ENCODE measurements at regions not wholly inside any gene's neighbourhood (a gene's known extent, or its start where the extent isn't known, plus 50 kb on each side); places are given as distances from the start of the nearest gene placed in this dataset.

DNA sequence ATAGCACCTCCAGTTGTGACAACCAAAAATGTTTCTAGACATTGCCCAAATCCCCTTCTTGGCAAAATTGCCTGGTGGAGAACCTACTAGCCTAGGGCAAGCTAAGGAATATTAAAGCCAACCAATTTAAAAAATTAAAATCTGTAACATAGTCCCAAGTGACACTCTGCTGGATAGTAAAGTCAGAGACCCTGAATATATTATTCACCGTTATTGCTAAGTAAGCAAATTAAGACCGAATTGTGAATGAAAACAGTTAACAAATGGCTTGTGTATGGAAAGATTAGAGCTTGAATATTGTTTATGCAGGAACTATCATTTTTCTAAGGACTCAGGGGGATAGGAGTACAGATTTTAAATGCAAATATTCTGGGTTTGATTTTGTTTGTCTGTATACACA lies 208.1 kb downstream of the DMAC1 start:
- TF ChIP-seq EZH2phosphoT487 (IDR thresholded peaks at IDR 0.05; ENCODE audit: borderline replicate concordance, low read depth, low read length) = no peak
- TF ChIP-seq, protein P1, sequence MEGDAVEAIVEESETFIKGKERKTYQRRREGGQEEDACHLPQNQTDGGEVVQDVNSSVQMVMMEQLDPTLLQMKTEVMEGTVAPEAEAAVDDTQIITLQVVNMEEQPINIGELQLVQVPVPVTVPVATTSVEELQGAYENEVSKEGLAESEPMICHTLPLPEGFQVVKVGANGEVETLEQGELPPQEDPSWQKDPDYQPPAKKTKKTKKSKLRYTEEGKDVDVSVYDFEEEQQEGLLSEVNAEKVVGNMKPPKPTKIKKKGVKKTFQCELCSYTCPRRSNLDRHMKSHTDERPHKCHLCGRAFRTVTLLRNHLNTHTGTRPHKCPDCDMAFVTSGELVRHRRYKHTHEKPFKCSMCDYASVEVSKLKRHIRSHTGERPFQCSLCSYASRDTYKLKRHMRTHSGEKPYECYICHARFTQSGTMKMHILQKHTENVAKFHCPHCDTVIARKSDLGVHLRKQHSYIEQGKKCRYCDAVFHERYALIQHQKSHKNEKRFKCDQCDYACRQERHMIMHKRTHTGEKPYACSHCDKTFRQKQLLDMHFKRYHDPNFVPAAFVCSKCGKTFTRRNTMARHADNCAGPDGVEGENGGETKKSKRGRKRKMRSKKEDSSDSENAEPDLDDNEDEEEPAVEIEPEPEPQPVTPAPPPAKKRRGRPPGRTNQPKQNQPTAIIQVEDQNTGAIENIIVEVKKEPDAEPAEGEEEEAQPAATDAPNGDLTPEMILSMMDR (conservative IDR thresholded peaks at IDR 0.05; ENCODE audit: low read length) = no peak
- no TSS peak for BruUV-seq (replicated peaks)
- ChIA-PET POLR2A (interaction anchor here (0.7 kb wide), 1 partner anchor 61 kb away, joined by 5 read pairs; no protein-coding TSS in a partner anchor), CTCF (ENCODE audit: unreplicated experiment) (no interaction called here)
- no peaks in the 10 kb centered on the region for H4K20me1 ChIP-seq (ENCODE audit: insufficient read depth, low read length)
- no peaks in the 10 kb centered on the region for H3K4me1 ChIP-seq (ENCODE audit: insufficient read depth, low read length, poor library complexity, severe bottlenecking)
- no peak overlapping the region for H3K4me3 ChIP-seq (ENCODE audit: low read depth, low read length, poor library complexity, severe bottlenecking)
- no peak overlapping the region for H3K27ac ChIP-seq (ENCODE audit: low read depth, low read length, poor library complexity, severe bottlenecking)
- intact Hi-C loops (cut with micrococcal nuclease; ENCODE audit: unreplicated experiment) = no loop called here
- H3K36me3 ChIP-seq (ENCODE audit: insufficient read depth, low read length) = no peaks in the 10 kb centered on the region
- no peaks in the 10 kb centered on the region for H3K79me2 ChIP-seq (ENCODE audit: insufficient read depth, low read depth, low read length)
- no peak for DNase-seq (ENCODE audit: low spot score)
- no peak overlapping the region for H2AFZ ChIP-seq (ENCODE audit: low read length)
- H3K9me2 ChIP-seq (ENCODE audit: insufficient read depth, low read length) = no peaks in the 10 kb centered on the region
- H3K9me3 ChIP-seq (ENCODE audit: low read length) = no peaks in the 10 kb centered on the region
- H3K4me2 ChIP-seq (ENCODE audit: low read length) = no peak overlapping the region

DNA sequence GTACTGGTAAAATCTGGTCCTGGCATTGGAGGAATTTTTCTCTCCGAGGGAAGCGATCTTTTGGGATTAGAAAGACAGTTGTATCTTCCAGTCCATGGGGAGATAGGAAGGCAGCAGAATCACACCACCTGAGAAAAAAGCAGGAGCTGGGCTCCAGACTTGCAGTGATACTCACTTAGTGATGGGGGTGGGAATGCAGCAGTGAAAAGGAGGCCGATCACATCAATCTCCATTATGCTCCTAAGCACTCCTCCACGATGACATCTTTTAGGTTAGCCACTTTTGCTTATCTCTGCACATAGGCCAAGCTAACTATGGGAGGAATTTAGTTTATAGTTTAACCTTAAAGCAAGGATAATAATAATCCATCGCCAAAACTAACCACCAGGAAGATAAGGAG lies 219.0 kb downstream of the DMAC1 start:
- Histone ChIP-seq H2AFZ (ENCODE audit: low read length) (no peak overlapping the region), H3K36me3 (ENCODE audit: insufficient read depth, low read length) (no peaks in the 10 kb centered on the region), H4K20me1 (ENCODE audit: insufficient read depth, low read length) (no peaks in the 10 kb centered on the region), H3K4me3 (ENCODE audit: low read depth, low read length, poor library complexity, severe bottlenecking) (no peak overlapping the region), H3K9me2 (ENCODE audit: insufficient read depth, low read length) (no peaks in the 10 kb centered on the region), H3K79me2 (ENCODE audit: insufficient read depth, low read depth, low read length) (no peaks in the 10 kb centered on the region), H3K27ac (ENCODE audit: low read depth, low read length, poor library complexity, severe bottlenecking) (no peak overlapping the region), H3K4me1 (ENCODE audit: insufficient read depth, low read length, poor library complexity, severe bottlenecking) (no peaks in the 10 kb centered on the region), H3K4me2 (ENCODE audit: low read length) (no peak overlapping the region), H3K9me3 (ENCODE audit: low read length) (no peaks in the 10 kb centered on the region)
- intact Hi-C loops (cut with micrococcal nuclease; ENCODE audit: unreplicated experiment) = no loop called here
- ChIA-PET POLR2A (interaction anchor here (0.6 to 1.0 kb wide), 2 partner anchors 10 to 1376 kb away, joined by 3 to 4 read pairs; no protein-coding TSS in a partner anchor), CTCF (ENCODE audit: unreplicated experiment) (no interaction called here)
- BruUV-seq (replicated peaks) = no TSS peak
- DNase-seq (ENCODE audit: low spot score) = no peak
- TF ChIP-seq EZH2phosphoT487 (IDR thresholded peaks at IDR 0.05; ENCODE audit: borderline replicate concordance, low read depth, low read length) = no peak
- TF ChIP-seq, protein P1 (conservative IDR thresholded peaks at IDR 0.05; ENCODE audit: low read length) = no peak

DNA sequence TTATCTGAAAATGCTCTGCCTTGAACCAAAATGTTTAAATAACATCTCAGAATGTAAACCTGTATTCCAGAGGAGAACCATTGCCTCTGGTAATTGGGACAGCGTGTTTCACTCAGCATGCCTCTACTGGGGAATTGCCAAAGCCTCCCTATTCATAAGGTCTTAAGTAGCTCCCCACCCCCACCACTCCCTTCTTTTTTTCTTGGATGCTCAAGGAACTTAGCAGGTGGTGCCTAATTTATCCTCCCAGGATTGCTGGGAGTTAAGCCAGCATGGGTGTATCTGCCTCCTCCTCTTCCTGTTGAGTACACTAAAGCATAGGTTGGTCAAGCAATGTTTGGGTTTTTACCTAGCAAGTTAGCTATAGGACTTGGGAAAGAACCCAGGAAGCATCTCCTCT lies 220.2 kb downstream of the DMAC1 start:
- POLR2A ChIA-PET = no interaction called here
- no TSS peak for BruUV-seq (replicated peaks)
- intact Hi-C loops (cut with micrococcal nuclease; ENCODE audit: unreplicated experiment) = no loop called here

More for the DNA sequence above, 220.2 kb downstream of the DMAC1 start:
- Histone ChIP-seq H3K79me2 (ENCODE audit: insufficient read depth, low read depth, low read length) (no peaks in the 10 kb centered on the region), H3K4me1 (ENCODE audit: insufficient read depth, low read length, poor library complexity, severe bottlenecking) (no peaks in the 10 kb centered on the region), H3K4me3 (ENCODE audit: low read depth, low read length, poor library complexity, severe bottlenecking) (no peak overlapping the region), H2AFZ (ENCODE audit: low read length) (no peak overlapping the region), H4K20me1 (ENCODE audit: insufficient read depth, low read length) (no peaks in the 10 kb centered on the region), H3K4me2 (ENCODE audit: low read length) (no peak overlapping the region), H3K27ac (ENCODE audit: low read depth, low read length, poor library complexity, severe bottlenecking) (no peak overlapping the region), H3K9me3 (ENCODE audit: low read length) (no peaks in the 10 kb centered on the region), H3K36me3 (ENCODE audit: insufficient read depth, low read length) (no peaks in the 10 kb centered on the region), H3K9me2 (ENCODE audit: insufficient read depth, low read length) (no peaks in the 10 kb centered on the region)
- TF ChIP-seq, protein P1 (conservative IDR thresholded peaks at IDR 0.05; ENCODE audit: low read length) = no peak
- no peak for TF ChIP-seq EZH2phosphoT487 (IDR thresholded peaks at IDR 0.05; ENCODE audit: borderline replicate concordance, low read depth, low read length)
- CTCF ChIA-PET (ENCODE audit: unreplicated experiment) = no interaction called here
- no peak for DNase-seq (ENCODE audit: low spot score)
